ENCODE measurements at regions not wholly inside any gene's neighbourhood (a gene's known extent, or its start where the extent isn't known, plus 50 kb on each side); places are given as distances from the start of the nearest gene placed in this dataset.

DNA sequence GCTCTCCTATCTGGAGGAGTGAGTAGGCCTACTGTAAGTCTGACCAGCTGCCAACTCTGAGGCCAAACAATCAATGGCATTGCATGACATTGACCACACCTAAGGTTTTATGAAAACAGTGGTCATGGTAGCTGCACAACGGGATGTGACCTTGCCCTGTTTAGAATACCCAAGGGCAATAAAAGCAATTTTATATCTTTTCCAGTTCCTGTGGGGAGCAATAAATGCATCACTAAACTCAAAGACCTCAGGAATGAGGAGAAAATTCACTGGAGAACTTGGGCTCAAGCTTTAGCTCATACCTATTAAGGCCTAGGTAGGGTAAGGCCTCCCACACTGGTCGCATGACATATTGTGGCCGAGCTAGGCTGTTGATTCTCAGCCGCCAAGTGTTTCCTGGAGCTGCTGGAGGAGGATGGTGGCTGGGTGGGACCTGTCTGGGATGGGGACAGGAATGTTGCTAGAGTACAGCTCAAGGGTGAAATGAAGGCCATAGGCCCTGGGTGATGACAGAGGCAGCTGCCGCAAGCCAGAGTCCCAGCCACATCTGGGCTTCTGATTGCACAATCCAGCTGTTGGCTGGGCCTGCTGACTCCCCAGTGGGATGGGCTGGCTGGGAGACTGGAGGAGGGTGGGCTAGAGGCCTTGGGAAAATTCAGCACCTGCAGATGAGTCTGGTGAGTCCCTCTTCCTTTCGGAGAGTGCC is 313.7 kb downstream of the CYP26B1 start:
- no peaks in the 10 kb centered on the region for H3K9me2 ChIP-seq (ENCODE audit: insufficient read depth)
- intact Hi-C loops (cut with micrococcal nuclease; ENCODE audit: unreplicated experiment) = no loop called here
- H3K4me3 ChIP-seq = no peak overlapping the region
- H2AFZ ChIP-seq = no peak overlapping the region
- no peaks in the 10 kb centered on the region for H3F3A ChIP-seq (ENCODE audit: insufficient read depth, low read depth)
- no peak overlapping the region for H3K4me2 ChIP-seq
- no peaks in the 10 kb centered on the region for H3K79me2 ChIP-seq (ENCODE audit: low read depth)
- H3K36me3 ChIP-seq (ENCODE audit: low read depth) = no peaks in the 10 kb centered on the region
- H3K27ac ChIP-seq = no peak overlapping the region
- no peak for TF ChIP-seq EZH2 (IDR thresholded peaks at IDR 0.05; ENCODE audit: low read depth)
- TF ChIP-seq, protein P1, sequence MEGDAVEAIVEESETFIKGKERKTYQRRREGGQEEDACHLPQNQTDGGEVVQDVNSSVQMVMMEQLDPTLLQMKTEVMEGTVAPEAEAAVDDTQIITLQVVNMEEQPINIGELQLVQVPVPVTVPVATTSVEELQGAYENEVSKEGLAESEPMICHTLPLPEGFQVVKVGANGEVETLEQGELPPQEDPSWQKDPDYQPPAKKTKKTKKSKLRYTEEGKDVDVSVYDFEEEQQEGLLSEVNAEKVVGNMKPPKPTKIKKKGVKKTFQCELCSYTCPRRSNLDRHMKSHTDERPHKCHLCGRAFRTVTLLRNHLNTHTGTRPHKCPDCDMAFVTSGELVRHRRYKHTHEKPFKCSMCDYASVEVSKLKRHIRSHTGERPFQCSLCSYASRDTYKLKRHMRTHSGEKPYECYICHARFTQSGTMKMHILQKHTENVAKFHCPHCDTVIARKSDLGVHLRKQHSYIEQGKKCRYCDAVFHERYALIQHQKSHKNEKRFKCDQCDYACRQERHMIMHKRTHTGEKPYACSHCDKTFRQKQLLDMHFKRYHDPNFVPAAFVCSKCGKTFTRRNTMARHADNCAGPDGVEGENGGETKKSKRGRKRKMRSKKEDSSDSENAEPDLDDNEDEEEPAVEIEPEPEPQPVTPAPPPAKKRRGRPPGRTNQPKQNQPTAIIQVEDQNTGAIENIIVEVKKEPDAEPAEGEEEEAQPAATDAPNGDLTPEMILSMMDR (conservative IDR thresholded peaks at IDR 0.05) = no peak
- H3K27me3 ChIP-seq (ENCODE audit: insufficient read depth, low read depth) = no peaks in the 10 kb centered on the region
- no peak for DNase-seq
- H3K9me3 ChIP-seq (ENCODE audit: insufficient read depth, low read depth) = no peaks in the 10 kb centered on the region
- no peaks in the 10 kb centered on the region for H3K4me1 ChIP-seq (replicated peaks; ENCODE audit: insufficient read depth)
- no peaks in the 10 kb centered on the region for H4K20me1 ChIP-seq (ENCODE audit: insufficient read depth)
- BruUV-seq (replicated peaks) = no TSS peak
- ChIA-PET CTCF (no interaction called here), POLR2A (ENCODE audit: unreplicated experiment) (interaction anchor here (0.5 kb wide), 1 partner anchor 11 kb away, joined by 3 read pairs; no protein-coding TSS in a partner anchor)

DNA sequence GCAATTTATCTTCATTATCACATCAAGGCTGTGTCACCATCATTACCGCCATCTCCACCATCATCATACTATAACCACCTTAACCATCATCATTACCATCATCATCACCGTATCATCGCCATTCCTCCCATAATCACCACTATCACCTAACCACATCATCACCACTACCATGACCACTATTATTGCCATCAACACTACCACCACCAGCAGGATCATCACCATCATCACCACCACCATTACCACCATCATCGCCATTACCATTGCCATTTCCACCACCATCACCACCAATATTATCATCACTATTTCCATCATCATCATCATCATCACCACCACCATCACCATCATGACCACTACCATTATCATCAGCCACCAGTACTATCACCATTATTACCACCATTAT is 314.4 kb downstream of the CYP26B1 start:
- H3K27me3 ChIP-seq (ENCODE audit: insufficient read depth, low read depth) = no peaks in the 10 kb centered on the region
- no peaks in the 10 kb centered on the region for H3K79me2 ChIP-seq (ENCODE audit: low read depth)
- ChIA-PET CTCF (interaction anchor here (0.6 kb wide), 1 partner anchor 68 kb away, joined by 4 read pairs; no protein-coding TSS in a partner anchor), POLR2A (ENCODE audit: unreplicated experiment) (no interaction called here)
- no peak overlapping the region for H3K4me3 ChIP-seq
- no peaks in the 10 kb centered on the region for H3K4me1 ChIP-seq (replicated peaks; ENCODE audit: insufficient read depth)
- no peak overlapping the region for H3K4me2 ChIP-seq
- BruUV-seq (replicated peaks) = no TSS peak
- no peaks in the 10 kb centered on the region for H3K9me2 ChIP-seq (ENCODE audit: insufficient read depth)
- no peaks in the 10 kb centered on the region for H3F3A ChIP-seq (ENCODE audit: insufficient read depth, low read depth)
- H3K9me3 ChIP-seq (ENCODE audit: insufficient read depth, low read depth) = no peaks in the 10 kb centered on the region
- intact Hi-C loops (cut with micrococcal nuclease; ENCODE audit: unreplicated experiment) = no loop called here
- H3K27ac ChIP-seq = no peak overlapping the region
- no peak for DNase-seq
- H2AFZ ChIP-seq = no peak overlapping the region
- H3K36me3 ChIP-seq (ENCODE audit: low read depth) = no peaks in the 10 kb centered on the region
- H4K20me1 ChIP-seq (ENCODE audit: insufficient read depth) = no peaks in the 10 kb centered on the region
- TF ChIP-seq, protein P1 (conservative IDR thresholded peaks at IDR 0.05) = no peak
- no peak for TF ChIP-seq EZH2 (IDR thresholded peaks at IDR 0.05; ENCODE audit: low read depth)

DNA sequence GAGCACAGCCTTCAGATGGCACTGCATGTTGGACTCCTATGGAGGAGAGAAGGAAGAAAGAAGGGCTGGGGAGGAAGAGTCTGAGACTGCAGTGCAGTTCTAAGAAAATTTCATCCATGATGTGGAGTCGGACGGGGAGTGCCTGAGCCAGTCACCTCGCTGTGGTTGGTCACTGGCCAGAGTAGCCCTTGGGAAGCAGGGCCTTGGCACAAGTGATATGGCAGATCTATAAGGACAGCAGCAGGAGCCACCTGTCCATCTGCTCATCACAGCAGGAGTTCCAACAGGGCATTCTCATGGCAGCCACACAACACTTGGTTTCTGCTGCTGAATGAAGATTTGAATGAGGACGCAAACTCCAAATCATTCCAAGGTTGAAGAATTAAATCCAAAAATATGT is 314.8 kb downstream of the CYP26B1 start:
- no TSS peak for BruUV-seq (replicated peaks)
- Histone ChIP-seq H3K4me2 (no peak overlapping the region), H3K27me3 (ENCODE audit: insufficient read depth, low read depth) (no peaks in the 10 kb centered on the region), H3K9me3 (ENCODE audit: insufficient read depth, low read depth) (no peaks in the 10 kb centered on the region), H3K36me3 (ENCODE audit: low read depth) (no peaks in the 10 kb centered on the region), H3K27ac (no peak overlapping the region), H3F3A (ENCODE audit: insufficient read depth, low read depth) (no peaks in the 10 kb centered on the region), H4K20me1 (ENCODE audit: insufficient read depth) (no peaks in the 10 kb centered on the region), H3K4me1 (replicated peaks; ENCODE audit: insufficient read depth) (no peaks in the 10 kb centered on the region), H3K79me2 (ENCODE audit: low read depth) (no peaks in the 10 kb centered on the region), H2AFZ (no peak overlapping the region), H3K4me3 (no peak overlapping the region), H3K9me2 (ENCODE audit: insufficient read depth) (no peaks in the 10 kb centered on the region)
- ChIA-PET POLR2A (ENCODE audit: unreplicated experiment) (no interaction called here), CTCF (interaction anchor here (0.6 kb wide), 1 partner anchor 69 kb away, joined by 4 read pairs; no protein-coding TSS in a partner anchor)
- DNase-seq = no peak
- TF ChIP-seq, protein P1 (conservative IDR thresholded peaks at IDR 0.05) = no peak
- no peak for TF ChIP-seq EZH2 (IDR thresholded peaks at IDR 0.05; ENCODE audit: low read depth)
- intact Hi-C loops (cut with micrococcal nuclease; ENCODE audit: unreplicated experiment) = no loop called here

All from PC-9 (cell line).